ENCODE measurements at regions not wholly inside any gene's neighbourhood (a gene's known extent, or its start where the extent isn't known, plus 50 kb on each side); places are given as distances from the start of the nearest gene placed in this dataset.

DNA sequence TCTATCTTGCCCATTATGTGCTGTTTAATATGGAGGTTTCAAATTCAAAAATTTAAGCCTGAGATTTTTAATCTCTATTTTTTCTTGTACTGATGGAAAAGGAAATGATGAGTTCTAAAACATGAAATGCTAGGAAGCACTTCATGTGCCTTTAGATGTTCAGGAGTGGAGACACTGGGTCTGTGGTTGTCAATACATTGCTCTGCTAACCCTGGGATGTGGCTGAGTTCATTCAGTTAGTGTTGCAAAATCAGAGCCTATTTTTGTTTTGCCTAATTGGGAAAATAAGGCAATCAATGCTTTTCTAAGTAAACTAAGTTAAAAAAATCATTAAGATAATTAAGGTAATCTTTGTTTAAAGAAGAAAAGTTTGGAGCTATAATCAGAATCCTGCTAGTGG is 83.1 kb downstream of the DIPK2A start:
- TF ChIP-seq, protein P1, sequence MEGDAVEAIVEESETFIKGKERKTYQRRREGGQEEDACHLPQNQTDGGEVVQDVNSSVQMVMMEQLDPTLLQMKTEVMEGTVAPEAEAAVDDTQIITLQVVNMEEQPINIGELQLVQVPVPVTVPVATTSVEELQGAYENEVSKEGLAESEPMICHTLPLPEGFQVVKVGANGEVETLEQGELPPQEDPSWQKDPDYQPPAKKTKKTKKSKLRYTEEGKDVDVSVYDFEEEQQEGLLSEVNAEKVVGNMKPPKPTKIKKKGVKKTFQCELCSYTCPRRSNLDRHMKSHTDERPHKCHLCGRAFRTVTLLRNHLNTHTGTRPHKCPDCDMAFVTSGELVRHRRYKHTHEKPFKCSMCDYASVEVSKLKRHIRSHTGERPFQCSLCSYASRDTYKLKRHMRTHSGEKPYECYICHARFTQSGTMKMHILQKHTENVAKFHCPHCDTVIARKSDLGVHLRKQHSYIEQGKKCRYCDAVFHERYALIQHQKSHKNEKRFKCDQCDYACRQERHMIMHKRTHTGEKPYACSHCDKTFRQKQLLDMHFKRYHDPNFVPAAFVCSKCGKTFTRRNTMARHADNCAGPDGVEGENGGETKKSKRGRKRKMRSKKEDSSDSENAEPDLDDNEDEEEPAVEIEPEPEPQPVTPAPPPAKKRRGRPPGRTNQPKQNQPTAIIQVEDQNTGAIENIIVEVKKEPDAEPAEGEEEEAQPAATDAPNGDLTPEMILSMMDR (IDR thresholded peaks at IDR 0.05): no peak
- TF ChIP-seq POLR2A (IDR thresholded peaks at IDR 0.05): no peak

Data from body of pancreas (tissue), 4 donors.